GM19351 (cell line): ENCODE measurements at regions not wholly inside any gene's neighbourhood (a gene's known extent, or its start where the extent isn't known, plus 50 kb on each side); places are given as distances from the start of the nearest gene placed in this dataset.
A peak's percentile ranks its signal among the peaks of the same experiment; 100 is the strongest.
"Not testable (repeated sequence)": the region's sequence is repeated elsewhere in the genome, so short reads cannot be mapped to it uniquely, and the experiment has no call there.

Experiments
- ATAC-seq: cut with Tn5 transposase; IDR thresholded peaks from one replicate; pipeline ENCODE4 v1.9.1; 2021; ENCODE audit warnings: mild to moderate bottlenecking, moderate library complexity; ENCODE audit not compliant: unreplicated experiment

- no peak for ATAC-seq
Observed at GRCh38 chr2:58475756-58476155, 234.6 kb upstream of the FANCL start.

GRCh38 chr2:58473165-58473564 is 232.0 kb upstream of the FANCL start:
- ATAC-seq: no peak

- ATAC-seq: peak; percentile 91
Observed at GRCh38 chr2:58466804-58467203, 225.7 kb upstream of the FANCL start.

GRCh38 chr2:58466021-58466420 is 224.9 kb upstream of the FANCL start:
- not testable (repeated sequence) for ATAC-seq

- ATAC-seq: no peak
Observed at GRCh38 chr2:58460670-58461069, 219.5 kb upstream of the FANCL start.

GRCh38 chr2:58449286-58450010 is 208.3 kb upstream of the FANCL start:
- ATAC-seq: peak; percentile 97

- no peak for ATAC-seq
Observed at GRCh38 chr2:58448845-58449244, 207.7 kb upstream of the FANCL start.

- ATAC-seq: peak; percentile 38
Observed at GRCh38 chr2:58448065-58448507, 207.0 kb upstream of the FANCL start.

- ATAC-seq: no peak
Observed at GRCh38 chr2:58447586-58447985, 206.5 kb upstream of the FANCL start.

- ATAC-seq: no peak
Observed at GRCh38 chr2:58441643-58442042, 200.5 kb upstream of the FANCL start.

GRCh38 chr2:58436872-58437271 is 195.7 kb upstream of the FANCL start:
- ATAC-seq: no peak

- ATAC-seq: no peak
Observed at GRCh38 chr2:58435246-58435645, 194.1 kb upstream of the FANCL start.

- no peak for ATAC-seq
Observed at GRCh38 chr2:58434692-58435091, 193.6 kb upstream of the FANCL start.

- no peak for ATAC-seq
Observed at GRCh38 chr2:58432491-58433170, 191.5 kb upstream of the FANCL start.

GRCh38 chr2:58429014-58429875 is 188.1 kb upstream of the FANCL start:
- peak; percentile 29 for ATAC-seq

- peak; percentile 57 for ATAC-seq
Observed at GRCh38 chr2:58428096-58429013, 187.2 kb upstream of the FANCL start.

GRCh38 chr2:58427572-58428095 is 186.5 kb upstream of the FANCL start:
- no peak for ATAC-seq

- ATAC-seq: no peak
Observed at GRCh38 chr2:58425368-58425767, 184.2 kb upstream of the FANCL start.

- no peak for ATAC-seq
Observed at GRCh38 chr2:58419983-58420382, 178.9 kb upstream of the FANCL start.

- ATAC-seq: no peak
Observed at GRCh38 chr2:58416696-58417095, 175.6 kb upstream of the FANCL start.
